ENCODE measurements at regions not wholly inside any gene's neighbourhood (a gene's known extent, or its start where the extent isn't known, plus 50 kb on each side); places are given as distances from the start of the nearest gene placed in this dataset.

DNA sequence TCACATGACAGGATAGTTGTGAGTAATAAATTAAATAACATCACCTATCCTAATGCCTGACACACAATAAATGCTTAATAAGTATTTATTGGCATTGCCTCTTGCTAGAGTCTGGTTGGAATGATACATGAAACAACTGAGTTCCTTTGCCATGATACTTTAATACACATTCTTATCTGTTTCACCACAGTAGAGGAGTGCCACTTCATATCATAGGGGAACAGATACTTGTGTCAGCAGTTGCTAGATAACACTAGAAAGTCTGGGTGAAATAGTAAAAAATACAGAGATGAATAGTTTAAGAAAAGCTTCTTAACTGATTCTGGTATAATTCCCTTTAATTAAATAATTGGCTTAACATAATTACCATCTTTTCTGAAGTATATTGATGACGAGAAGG lies 380.0 kb upstream of the GOLIM4 start:
- H3K4me3 Mint-ChIP-seq, result no peak overlapping the region
- peaks cover 0 to 8% (median 0%) of the 10 kb centered on the region in 9 donors for H3K9me3 Mint-ChIP-seq
- no peak for DNase-seq
- no peak overlapping the region for H3K27ac Mint-ChIP-seq
- no peaks in the 10 kb centered on the region for H3K27me3 Mint-ChIP-seq
- POLR2A ChIA-PET, result no interaction called here
- H3K4me1 Mint-ChIP-seq, result no peaks in the 10 kb centered on the region
- ATAC-seq, result no peak
- no peaks in the 10 kb centered on the region for H3K36me3 Mint-ChIP-seq

DNA sequence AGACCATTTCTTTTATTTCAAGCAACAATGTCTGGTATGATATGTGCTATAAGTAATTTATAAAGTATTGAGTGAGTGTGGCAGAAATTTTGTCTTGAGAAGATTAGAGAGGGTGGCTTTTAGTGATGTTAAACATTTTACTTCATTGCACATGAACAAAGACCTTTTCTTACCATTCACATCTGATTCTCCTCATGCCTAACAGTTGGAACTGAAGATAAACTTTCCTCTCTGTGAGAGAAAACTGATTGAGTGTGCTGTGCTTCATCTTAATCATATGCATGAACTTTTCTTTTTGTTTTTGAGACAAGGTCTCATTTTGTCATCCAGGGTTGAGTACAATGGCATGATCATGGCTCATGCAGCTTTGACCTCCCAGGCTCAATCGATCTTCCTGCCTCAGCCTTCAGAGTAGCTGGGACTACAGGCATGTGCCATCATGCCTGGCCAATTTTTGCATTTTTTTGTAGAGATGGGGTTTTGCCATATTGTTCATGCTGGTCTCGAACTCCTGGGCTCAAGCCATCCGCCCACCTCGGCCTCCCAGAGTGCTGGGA lies 377.7 kb upstream of the GOLIM4 start:
- Mint-ChIP-seq H3K36me3 (no peaks in the 10 kb centered on the region), H3K4me1 (no peaks in the 10 kb centered on the region), H3K27me3 (no peaks in the 10 kb centered on the region), H3K9me3 (peaks cover 0 to 7% (median 0%) of the 10 kb centered on the region in 9 donors), H3K4me3 (no peak overlapping the region), H3K27ac (no peak overlapping the region)
- POLR2A ChIA-PET, result no interaction called here
- no peak for DNase-seq
- ATAC-seq, result no peak

DNA sequence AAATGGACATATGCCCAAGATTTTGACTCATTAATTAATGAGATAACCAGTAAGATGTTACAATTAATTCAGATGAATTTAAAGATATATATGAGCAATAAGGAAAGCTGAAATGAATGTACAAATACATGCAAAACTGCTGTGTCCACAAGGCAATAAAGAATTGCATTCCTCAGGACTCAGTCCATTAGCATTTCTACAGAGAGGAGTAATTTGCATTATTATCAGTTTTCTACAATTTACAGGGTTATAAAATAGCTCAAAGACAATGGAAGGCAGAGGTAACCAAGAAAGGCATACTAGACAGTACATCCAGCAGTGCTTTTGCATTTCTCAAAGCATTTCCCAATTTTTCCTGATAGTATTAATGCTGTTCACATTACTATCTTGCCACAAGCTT lies 377.1 kb upstream of the GOLIM4 start:
- Mint-ChIP-seq H3K4me1 (no peaks in the 10 kb centered on the region), H3K9me3 (peaks cover 0 to 7% (median 0%) of the 10 kb centered on the region in 9 donors), H3K27ac (no peak overlapping the region), H3K27me3 (no peaks in the 10 kb centered on the region), H3K36me3 (no peaks in the 10 kb centered on the region), H3K4me3 (no peak overlapping the region)
- no peak for DNase-seq
- ATAC-seq, result no peak
- POLR2A ChIA-PET, result no interaction called here

DNA sequence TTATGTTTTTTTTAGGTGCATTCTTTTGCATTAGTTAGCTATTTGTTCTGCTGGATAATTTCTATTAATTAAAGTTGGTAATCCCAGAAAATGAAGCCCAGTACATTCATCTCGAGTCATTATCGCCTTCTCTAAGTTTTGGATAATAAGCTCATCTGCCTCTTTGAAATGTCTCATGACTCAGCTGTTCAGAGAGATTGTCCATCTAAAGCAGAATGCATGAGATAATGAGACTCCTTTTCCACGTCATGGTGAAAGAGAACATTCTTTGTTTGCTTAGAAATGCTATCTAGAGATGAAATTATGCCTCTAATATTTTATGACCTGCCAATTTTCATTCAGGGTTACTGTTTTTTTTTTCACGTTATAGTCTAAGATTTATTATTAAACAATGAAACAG lies 374.7 kb upstream of the GOLIM4 start:
- POLR2A ChIA-PET, result no interaction called here
- Mint-ChIP-seq H3K9me3 (peaks cover 0 to 7% (median 0%) of the 10 kb centered on the region in 9 donors), H3K27ac (no peak overlapping the region), H3K4me1 (peaks cover 0 to 4% (median 0%) of the 10 kb centered on the region in 4 donors), H3K4me3 (no peak overlapping the region), H3K36me3 (no peaks in the 10 kb centered on the region), H3K27me3 (no peaks in the 10 kb centered on the region)
- DNase-seq (no peak), ATAC-seq (no peak)

DNA sequence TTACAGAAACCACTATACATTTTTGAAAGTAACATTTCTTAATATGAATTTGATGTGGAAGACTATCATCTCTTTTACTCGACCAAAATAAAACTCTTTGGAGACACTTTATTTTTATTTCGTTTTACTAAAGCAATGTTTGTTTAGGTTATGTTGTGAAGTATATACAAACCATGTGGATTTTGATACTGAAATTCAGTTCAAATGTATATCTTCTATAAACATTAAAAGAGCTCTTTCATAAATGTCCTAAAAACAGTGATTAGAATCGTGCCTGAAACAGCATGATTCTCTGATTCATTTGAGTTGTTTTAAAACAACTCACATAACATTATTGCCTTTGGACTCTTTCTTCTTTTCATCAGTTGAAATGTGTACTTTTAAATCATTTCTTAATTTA lies 373.7 kb upstream of the GOLIM4 start:
- H3K4me1 Mint-ChIP-seq, result peaks cover 0 to 4% (median 0%) of the 10 kb centered on the region in 4 donors
- H3K27ac Mint-ChIP-seq, result no peak overlapping the region
- no peak overlapping the region for H3K4me3 Mint-ChIP-seq
- POLR2A ChIA-PET, result no interaction called here
- H3K27me3 Mint-ChIP-seq, result no peaks in the 10 kb centered on the region
- ATAC-seq, result no peak
- H3K36me3 Mint-ChIP-seq, result no peaks in the 10 kb centered on the region
- DNase-seq, result no peak
- H3K9me3 Mint-ChIP-seq, result peaks cover 0 to 7% (median 0%) of the 10 kb centered on the region in 9 donors

DNA sequence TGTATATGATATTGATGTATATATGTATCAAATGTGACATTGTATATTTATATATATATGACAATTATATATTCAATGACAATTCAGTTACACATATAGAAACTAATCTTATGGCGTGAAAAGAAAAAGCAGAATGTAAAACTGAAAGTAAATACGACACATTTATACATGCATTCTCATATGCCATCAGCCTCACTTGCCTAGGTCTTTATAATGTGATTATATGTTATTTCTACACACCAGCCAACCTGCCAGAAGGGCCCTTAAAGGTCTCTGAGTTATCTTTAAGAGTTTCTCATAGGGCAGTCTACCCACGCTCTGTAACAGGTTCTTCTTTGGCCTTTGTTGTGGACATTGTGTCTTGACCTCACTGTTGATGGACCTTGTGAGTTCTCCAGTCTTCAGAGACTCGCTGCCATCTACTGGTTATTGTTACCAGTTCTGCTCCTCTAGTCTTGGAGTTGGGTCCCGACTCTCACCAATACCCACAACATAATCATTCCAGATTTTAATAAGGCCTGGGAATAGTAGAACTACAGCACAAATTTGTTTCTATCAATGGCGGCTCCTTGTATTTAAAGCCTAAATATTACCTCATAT lies 371.5 kb upstream of the GOLIM4 start:
- Mint-ChIP-seq H3K36me3 (no peaks in the 10 kb centered on the region), H3K9me3 (peaks cover 0 to 21% (median 5%) of the 10 kb centered on the region in 9 donors), H3K4me3 (no peak overlapping the region), H3K4me1 (peaks cover 0 to 4% (median 0%) of the 10 kb centered on the region in 4 donors), H3K27me3 (no peaks in the 10 kb centered on the region), H3K27ac (no peak overlapping the region)
- POLR2A ChIA-PET, result no interaction called here
- no peak for DNase-seq
- no peak for ATAC-seq

DNA sequence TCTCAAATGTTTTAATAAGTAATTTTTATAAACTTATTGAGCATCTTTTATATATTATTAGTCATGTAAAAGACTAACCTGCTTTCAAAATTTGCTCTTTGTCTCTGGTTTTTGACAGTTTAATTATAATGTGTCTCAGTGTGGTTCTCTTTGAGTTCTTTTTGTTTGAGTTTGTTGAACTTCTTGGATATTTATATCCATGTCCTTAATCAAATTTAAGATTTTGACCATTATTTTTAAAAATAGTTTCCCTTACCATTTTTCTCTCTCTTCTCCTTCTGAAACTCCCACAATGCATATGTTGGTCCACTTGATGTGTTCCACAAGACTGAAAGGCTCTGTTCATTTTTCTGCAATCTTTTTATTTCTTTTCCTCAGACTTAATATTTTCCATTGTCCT lies 366.1 kb upstream of the GOLIM4 start:
- no peak for ATAC-seq
- no peak overlapping the region for H3K4me3 Mint-ChIP-seq
- H3K4me1 Mint-ChIP-seq, result no peaks in the 10 kb centered on the region
- no peak overlapping the region for H3K27ac Mint-ChIP-seq
- POLR2A ChIA-PET, result no interaction called here
- peaks cover 0 to 4% (median 0%) of the 10 kb centered on the region in 3 donors for H3K36me3 Mint-ChIP-seq
- peaks cover 0 to 1% (median 0%) of the 10 kb centered on the region in 5 donors for H3K27me3 Mint-ChIP-seq
- peaks cover 0 to 46% (median 9%) of the 10 kb centered on the region in 9 donors for H3K9me3 Mint-ChIP-seq
- DNase-seq, result no peak

DNA sequence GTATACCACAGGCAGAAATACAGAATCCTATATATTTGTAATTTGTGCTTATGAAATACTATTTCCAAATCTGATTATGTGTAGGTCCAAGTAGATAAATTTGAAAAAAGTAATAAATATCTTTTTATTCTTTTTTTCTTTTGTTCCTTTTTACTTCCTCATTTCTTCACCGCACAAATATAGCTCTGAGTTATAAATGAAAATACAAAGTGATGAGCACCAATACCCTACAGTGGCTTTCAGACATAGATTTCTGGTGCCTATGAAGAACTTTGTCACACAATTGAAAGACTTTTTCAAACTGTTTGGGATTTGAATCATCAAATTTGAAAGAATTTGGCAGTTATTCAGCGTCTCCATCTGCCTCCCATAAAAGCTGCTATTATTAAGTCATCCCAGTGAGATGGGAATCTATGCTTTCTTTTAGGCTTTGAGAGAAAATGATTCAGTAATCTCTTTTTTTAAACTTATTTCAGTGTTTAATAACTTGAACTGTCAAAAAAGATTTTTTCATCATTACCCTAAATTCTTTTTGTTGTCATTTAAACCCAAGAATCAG lies 363.6 kb upstream of the GOLIM4 start:
- H3K27ac Mint-ChIP-seq, result no peak overlapping the region
- peaks cover 0 to 1% (median 0%) of the 10 kb centered on the region in 5 donors for H3K27me3 Mint-ChIP-seq
- H3K36me3 Mint-ChIP-seq, result peaks cover 0 to 4% (median 0%) of the 10 kb centered on the region in 3 donors
- ATAC-seq (no peak), DNase-seq (no peak)
- H3K9me3 Mint-ChIP-seq, result peaks cover 0 to 45% (median 9%) of the 10 kb centered on the region in 9 donors
- no peak overlapping the region for H3K4me3 Mint-ChIP-seq
- no peaks in the 10 kb centered on the region for H3K4me1 Mint-ChIP-seq
- POLR2A ChIA-PET, result no interaction called here

DNA sequence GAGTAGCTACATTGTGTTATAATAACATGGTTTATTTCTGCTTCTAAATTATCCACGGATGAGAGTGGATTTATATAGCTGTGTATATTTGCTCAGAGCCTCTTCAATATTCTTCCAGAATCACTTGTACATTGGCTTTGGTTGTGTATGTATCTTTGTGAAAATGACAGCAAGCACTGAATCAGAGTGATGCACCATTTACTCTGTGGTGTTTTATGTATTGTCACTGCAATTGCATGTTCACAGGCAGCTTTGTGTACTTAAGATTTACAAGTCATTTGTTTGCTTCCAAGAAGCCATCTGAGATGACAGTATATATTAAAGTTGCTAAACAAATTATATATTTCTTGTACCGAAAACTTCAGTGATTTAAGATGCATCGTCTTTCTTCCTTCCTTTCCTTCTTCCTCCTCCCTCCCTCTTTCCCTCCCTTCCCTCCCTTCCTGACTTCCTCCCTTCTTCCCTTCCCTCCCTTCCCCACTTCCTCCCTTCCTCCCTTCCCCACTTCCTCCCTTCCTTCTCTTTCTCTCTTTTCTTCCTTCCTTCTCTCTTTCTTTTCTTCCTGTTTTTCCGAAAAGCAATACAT lies 362.3 kb upstream of the GOLIM4 start:
- Mint-ChIP-seq H3K9me3 (peaks cover 0 to 32% (median 9%) of the 10 kb centered on the region in 9 donors), H3K36me3 (peaks cover 0 to 4% (median 0%) of the 10 kb centered on the region in 3 donors), H3K27ac (no peak overlapping the region), H3K4me3 (no peak overlapping the region), H3K4me1 (no peaks in the 10 kb centered on the region), H3K27me3 (peaks cover 0 to 1% (median 0%) of the 10 kb centered on the region in 5 donors)
- POLR2A ChIA-PET, result no interaction called here
- ATAC-seq (no peak), DNase-seq (no peak)

DNA sequence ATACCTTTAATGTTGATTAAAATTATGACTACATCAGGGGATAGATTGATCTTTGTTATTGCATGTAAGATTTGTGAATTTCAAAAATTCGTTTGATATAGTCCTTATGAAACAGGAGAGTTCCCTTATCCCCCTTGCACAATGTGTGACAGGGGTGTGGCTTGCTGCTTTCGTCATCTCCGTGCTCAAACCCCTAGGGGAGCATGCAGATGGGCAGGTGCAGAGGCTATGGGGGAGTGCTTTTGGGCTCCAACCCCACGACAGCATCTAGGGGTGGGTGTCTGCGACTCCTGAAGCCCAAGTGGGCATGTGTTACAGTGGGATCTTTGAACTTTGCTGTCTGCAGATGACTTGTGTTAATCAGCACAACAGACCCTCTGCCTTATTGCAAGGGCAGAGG lies 360.1 kb upstream of the GOLIM4 start:
- Mint-ChIP-seq H3K4me1 (no peaks in the 10 kb centered on the region), H3K27ac (no peak overlapping the region), H3K9me3 (peaks cover 0 to 26% (median 0%) of the 10 kb centered on the region in 9 donors), H3K4me3 (no peak overlapping the region), H3K27me3 (no peaks in the 10 kb centered on the region), H3K36me3 (no peaks in the 10 kb centered on the region)
- no peak for DNase-seq
- ATAC-seq, result no peak
- POLR2A ChIA-PET, result no interaction called here

DNA sequence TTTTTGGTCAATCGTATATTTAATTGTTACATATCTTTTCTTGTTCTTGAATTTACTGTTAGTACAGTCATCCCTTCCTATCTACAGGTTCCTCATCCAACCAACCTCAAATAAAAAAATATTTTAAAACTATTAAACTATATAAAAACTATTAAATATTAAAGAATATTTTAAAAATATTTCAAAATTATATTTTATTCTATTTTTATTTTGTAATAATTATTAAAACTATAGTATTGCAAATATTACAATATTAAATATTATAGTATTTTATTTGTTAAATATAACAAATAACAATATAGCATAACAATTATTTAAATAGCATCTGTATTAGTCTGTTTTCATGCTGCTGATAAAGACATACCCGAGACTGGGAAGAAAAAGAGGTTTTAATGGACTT lies 357.9 kb upstream of the GOLIM4 start:
- peaks cover 0 to 24% (median 0%) of the 10 kb centered on the region in 9 donors for H3K9me3 Mint-ChIP-seq

DNA sequence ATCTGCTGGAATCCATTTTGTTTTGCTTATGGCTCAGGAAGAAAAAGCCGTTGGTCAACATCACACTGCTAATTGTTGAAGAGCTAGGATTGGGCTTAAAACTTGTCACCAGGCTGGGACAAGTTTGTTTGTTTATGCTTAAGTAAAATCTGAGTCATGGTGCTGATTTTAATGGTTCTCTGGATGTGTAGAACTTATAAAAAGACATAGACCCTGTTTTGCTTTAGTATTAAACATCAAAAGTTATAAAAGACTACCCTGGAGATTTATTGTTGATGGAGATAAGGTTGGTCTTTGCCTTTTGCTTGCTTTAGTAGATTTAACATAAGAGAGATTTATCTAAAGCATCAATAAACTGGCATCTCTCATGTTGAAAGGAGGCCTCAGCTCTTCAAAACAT lies 348.2 kb upstream of the GOLIM4 start:
- Mint-ChIP-seq H3K27ac (no peak overlapping the region), H3K4me1 (no peaks in the 10 kb centered on the region), H3K27me3 (no peaks in the 10 kb centered on the region), H3K9me3 (peaks cover 0 to 4% (median 0%) of the 10 kb centered on the region in 9 donors), H3K36me3 (no peaks in the 10 kb centered on the region), H3K4me3 (no peak overlapping the region)
- POLR2A ChIA-PET, result no interaction called here
- DNase-seq (no peak), ATAC-seq (no peak)

More for the DNA sequence above, 357.9 kb upstream of the GOLIM4 start:
- H3K27me3 Mint-ChIP-seq, result no peaks in the 10 kb centered on the region
- H3K4me3 Mint-ChIP-seq, result no peak overlapping the region
- H3K4me1 Mint-ChIP-seq, result no peaks in the 10 kb centered on the region
- H3K27ac Mint-ChIP-seq, result no peak overlapping the region
- no peaks in the 10 kb centered on the region for H3K36me3 Mint-ChIP-seq
- ATAC-seq, result no peak
- DNase-seq, result no peak
- POLR2A ChIA-PET, result no interaction called here

DNA sequence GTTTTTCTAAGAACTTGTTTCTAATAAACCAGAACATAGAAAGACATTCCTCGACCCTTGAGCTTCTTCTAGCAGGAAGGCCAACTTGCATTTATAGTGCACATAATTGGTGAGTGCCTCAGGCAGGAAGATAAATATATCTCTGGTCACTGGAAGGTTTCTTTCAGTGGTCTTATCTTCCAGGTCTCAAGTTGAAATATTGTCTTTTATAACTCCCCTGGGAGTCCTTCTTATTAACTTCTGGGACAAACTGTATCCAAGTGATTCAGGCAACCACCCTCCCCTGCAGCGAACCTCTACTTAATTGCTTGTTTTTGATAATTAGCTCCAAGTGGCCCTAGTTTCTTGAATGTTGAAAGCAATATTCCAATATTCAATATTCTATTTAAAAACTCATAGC lies 346.8 kb upstream of the GOLIM4 start:
- no peak for DNase-seq
- no peaks in the 10 kb centered on the region for H3K4me1 Mint-ChIP-seq
- H3K27ac Mint-ChIP-seq, result no peak overlapping the region
- H3K4me3 Mint-ChIP-seq, result no peak overlapping the region
- no peaks in the 10 kb centered on the region for H3K36me3 Mint-ChIP-seq
- POLR2A ChIA-PET, result no interaction called here
- no peak for ATAC-seq
- peaks cover 0 to 4% (median 0%) of the 10 kb centered on the region in 9 donors for H3K9me3 Mint-ChIP-seq
- no peaks in the 10 kb centered on the region for H3K27me3 Mint-ChIP-seq
